ENCODE measurements at regions not wholly inside any gene's neighbourhood (a gene's known extent, or its start where the extent isn't known, plus 50 kb on each side); places are given as distances from the start of the nearest gene placed in this dataset.

- no peak for TF ChIP-seq CTCF (IDR thresholded peaks at IDR 0.05; ENCODE audit: low read length, missing control alignments)
- no peak for DNase-seq (ENCODE audit: low read depth)
- no peak overlapping the region for H3K4me3 ChIP-seq (replicated peaks; ENCODE audit: low read depth, low read length)
These were observed 395.0 kb upstream of the OPRM1 start for GRCh38 chr6:153644000-153644399.

- DNase-seq (ENCODE audit: low read depth) = no peak
- TF ChIP-seq CTCF (IDR thresholded peaks at IDR 0.05; ENCODE audit: low read length, missing control alignments) = no peak
- H3K4me3 ChIP-seq (replicated peaks; ENCODE audit: low read depth, low read length) = no peak overlapping the region
These were observed 404.6 kb upstream of the OPRM1 start for GRCh38 chr6:153634416-153634815.

- no peak overlapping the region for H3K4me3 ChIP-seq (replicated peaks; ENCODE audit: low read depth, low read length)
- DNase-seq (ENCODE audit: low read depth) = peak; percentile 93
- no peak for TF ChIP-seq CTCF (IDR thresholded peaks at IDR 0.05; ENCODE audit: low read length, missing control alignments)
These were observed 414.0 kb upstream of the OPRM1 start for GRCh38 chr6:153625089-153625488.

- no peak overlapping the region for H3K4me3 ChIP-seq (replicated peaks; ENCODE audit: low read depth, low read length)
- no peak for DNase-seq (ENCODE audit: low read depth)
- TF ChIP-seq CTCF (IDR thresholded peaks at IDR 0.05; ENCODE audit: low read length, missing control alignments) = no peak
These were observed 414.5 kb upstream of the OPRM1 start for GRCh38 chr6:153624528-153624927.

GRCh38 chr6:153623496-153623895 lies 415.5 kb upstream of the OPRM1 start:
- H3K4me3 ChIP-seq (replicated peaks; ENCODE audit: low read depth, low read length) = no peak overlapping the region
- DNase-seq (ENCODE audit: low read depth) = no peak
- no peak for TF ChIP-seq CTCF (IDR thresholded peaks at IDR 0.05; ENCODE audit: low read length, missing control alignments)

- H3K4me3 ChIP-seq (replicated peaks; ENCODE audit: low read depth, low read length) = no peak overlapping the region
- no peak for TF ChIP-seq CTCF (IDR thresholded peaks at IDR 0.05; ENCODE audit: low read length, missing control alignments)
- DNase-seq (ENCODE audit: low read depth) = no peak
These were observed 417.5 kb upstream of the OPRM1 start for GRCh38 chr6:153621491-153621890.

GRCh38 chr6:153621070-153621469 lies 418.0 kb upstream of the OPRM1 start:
- no peak for DNase-seq (ENCODE audit: low read depth)
- TF ChIP-seq CTCF (IDR thresholded peaks at IDR 0.05; ENCODE audit: low read length, missing control alignments) = no peak
- H3K4me3 ChIP-seq (replicated peaks; ENCODE audit: low read depth, low read length) = no peak overlapping the region

All from fibroblast of pulmonary artery (primary cell).